Neural cell (in vitro differentiated cells): ENCODE measurements at regions not wholly inside any gene's neighbourhood (a gene's known extent, or its start where the extent isn't known, plus 50 kb on each side); places are given as distances from the start of the nearest gene placed in this dataset.
"Not testable (repeated sequence)": the region's sequence is repeated elsewhere in the genome, so short reads cannot be mapped to it uniquely, and the experiment has no call there.

Source experiments
- H2AFZ ChIP-seq: fragments of 200-600, 300-800 bp; sonication (generic), shearing (Covaris generic); 2 replicates; pipeline ENCODE4 v1.6.0; 2014; ENCODE audit warnings: low read depth, mild to moderate bottlenecking, antibody characterized with exemption, low read length, moderate library complexity
- H3F3A ChIP-seq: fragments of 200-600 bp; shearing (Covaris generic); 2 replicates; pipeline ENCODE4 v1.6.1; 2016; ENCODE audit warnings: mild to moderate bottlenecking, moderate library complexity, mixed read lengths, antibody characterized with exemption, low read length; ENCODE audit not compliant: insufficient read depth, poor library complexity, severe bottlenecking
- H3K27ac ChIP-seq: fragments of 200-600, 300-800 bp; sonication (generic), shearing (Covaris generic); 2 replicates; pipeline ENCODE4 v1.5.1; 2014; ENCODE audit warnings: mild to moderate bottlenecking, low read length, moderate library complexity
- H3K27me3 ChIP-seq: fragments of 300-800, 200-600 bp; sonication (generic), shearing (Covaris generic); 2 replicates; pipeline ENCODE4 v1.6.0; 2014; ENCODE audit warnings: mild to moderate bottlenecking, low read depth, low read length, moderate library complexity; ENCODE audit not compliant: insufficient read depth
- H3K36me3 ChIP-seq: fragments of 300-800, 200-600 bp; sonication (generic), shearing (Covaris generic); 2 replicates; pipeline ENCODE4 v1.5.1; 2014; ENCODE audit warnings: mild to moderate bottlenecking, antibody characterized with exemption, low read length, moderate library complexity; ENCODE audit not compliant: insufficient read depth
- H3K4me2 ChIP-seq: fragments of 300-800, 200-600 bp; sonication (generic), shearing (Covaris generic); 2 replicates; pipeline ENCODE4 v1.6.0; 2014; ENCODE audit warnings: mild to moderate bottlenecking, low read length
- H3K4me3 ChIP-seq: fragments of 300-800, 200-600 bp; sonication (generic), shearing (Covaris generic); 2 replicates; pipeline ENCODE4 v1.5.1; 2014; ENCODE audit warnings: mild to moderate bottlenecking, low read length, moderate library complexity
- H3K79me2 ChIP-seq: fragments of 200-600 bp; shearing (Covaris generic); replicated peaks from 2 replicates; pipeline ENCODE4 v1.6.0; 2014; ENCODE audit warnings: mild to moderate bottlenecking, low read length, moderate library complexity; ENCODE audit not compliant: insufficient read depth
- H3K9ac ChIP-seq: fragments of 300-800, 200-600 bp; sonication (generic), shearing (Covaris generic); 2 replicates; pipeline ENCODE4 v1.6.1; 2016; ENCODE audit warnings: mild to moderate bottlenecking, low read length, mixed read lengths
- H3K9me2 ChIP-seq: fragments of 200-600 bp; shearing (Covaris generic); 2 replicates; pipeline ENCODE4 v1.6.1; 2016; ENCODE audit warnings: mild to moderate bottlenecking, low read length, mixed read lengths; ENCODE audit not compliant: insufficient read depth
- H3K9me3 ChIP-seq: fragments of 200-600, 300-800 bp; sonication (generic), shearing (Covaris generic); 2 replicates; pipeline ENCODE4 v1.6.1; 2016; ENCODE audit warnings: mild to moderate bottlenecking, mixed run types, low read length, moderate library complexity, mixed read lengths
- H4K20me1 ChIP-seq: fragments of 200-600 bp; shearing (Covaris generic); 2 replicates; pipeline ENCODE4 v1.6.1; 2016; ENCODE audit warnings: mild to moderate bottlenecking, mixed run types; ENCODE audit not compliant: insufficient read depth
- CTCF ChIP-seq: fragments of 450-650 bp; IDR thresholded peaks from 2 replicates; pipeline ENCODE4 v1.5.1; 2014; ENCODE audit warnings: antibody characterized with exemption, mild to moderate bottlenecking, moderate library complexity; ENCODE audit not compliant: poor library complexity, severe bottlenecking
- EP300 ChIP-seq: fragments of 450-650 bp; conservative IDR thresholded peaks from 2 replicates; pipeline ENCODE4 v1.6.1; 2014; ENCODE audit warnings: antibody characterized with exemption, mild to moderate bottlenecking, moderate library complexity; ENCODE audit not compliant: poor library complexity, severe bottlenecking
- EZH2 ChIP-seq: fragments of 200-600, 300-800 bp; shearing (Covaris generic), sonication (generic); IDR thresholded peaks from 2 replicates; pipeline ENCODE4 v1.6.1; 2014; ENCODE audit warnings: antibody characterized with exemption, low read length, borderline replicate concordance, mild to moderate bottlenecking; ENCODE audit not compliant: insufficient read depth, poor library complexity, severe bottlenecking
- MXI1 ChIP-seq: fragments of 450-650 bp; conservative IDR thresholded peaks from 2 replicates; pipeline ENCODE4 v1.6.1; 2014; ENCODE audit warnings: antibody characterized with exemption, mild to moderate bottlenecking; ENCODE audit not compliant: poor library complexity, severe bottlenecking
- POLR2AphosphoS5 ChIP-seq: IDR thresholded peaks from 2 replicates; pipeline ENCODE4 v1.6.1; 2012
- RAD21 ChIP-seq: fragments of 450-650 bp; conservative IDR thresholded peaks from 2 replicates; pipeline ENCODE4 v1.6.1; 2014; ENCODE audit warnings: antibody characterized with exemption, mild to moderate bottlenecking, moderate library complexity
- REST ChIP-seq: IDR thresholded peaks from 2 replicates; pipeline ENCODE4 v1.6.1; 2012; ENCODE audit warnings: borderline replicate concordance
- SMC3 ChIP-seq: fragments of 450-650 bp; conservative IDR thresholded peaks from 2 replicates; pipeline ENCODE4 v1.6.1; 2014; ENCODE audit warnings: antibody characterized with exemption, mild to moderate bottlenecking, moderate library complexity; ENCODE audit not compliant: poor library complexity
- TAF1 ChIP-seq: IDR thresholded peaks from 2 replicates; pipeline ENCODE4 v1.6.1; 2012; ENCODE audit warnings: low read depth

- H3K79me2 ChIP-seq: no peaks in the 10 kb centered on the region
- H3K4me3 ChIP-seq: no peak overlapping the region
- no peak overlapping the region for H2AFZ ChIP-seq
- H3K9me3 ChIP-seq: no peaks in the 10 kb centered on the region
- no peaks in the 10 kb centered on the region for H4K20me1 ChIP-seq
- no peaks in the 10 kb centered on the region for H3K27me3 ChIP-seq
- H3F3A ChIP-seq: no peaks in the 10 kb centered on the region
- no peak overlapping the region for H3K9ac ChIP-seq
- TF ChIP-seq SMC3 (no peak), MXI1 (no peak), POLR2AphosphoS5 (no peak), RAD21 (no peak), EP300 (no peak), CTCF (no peak), EZH2 (no peak), TAF1 (no peak), REST (no peak)
- H3K27ac ChIP-seq: no peak overlapping the region
- no peaks in the 10 kb centered on the region for H3K36me3 ChIP-seq
- no peaks in the 10 kb centered on the region for H3K9me2 ChIP-seq
- H3K4me2 ChIP-seq: no peak overlapping the region
These were observed 303.9 kb downstream of the PAX3 start for GRCh38 chr2:221994926-221995325.

GRCh38 chr2:221984376-221984775, 314.4 kb downstream of the PAX3 start:
- not testable (repeated sequence) for H3K9me2 ChIP-seq, H3K4me3 ChIP-seq, H3K36me3 ChIP-seq, H4K20me1 ChIP-seq, H3K79me2 ChIP-seq, H3K4me2 ChIP-seq, H3K27me3 ChIP-seq, H3K9me3 ChIP-seq, H3K27ac ChIP-seq, H2AFZ ChIP-seq, H3K9ac ChIP-seq, H3F3A ChIP-seq

GRCh38 chr2:221981912-221982470, 316.8 kb downstream of the PAX3 start:
- no peak overlapping the region for H3K4me2 ChIP-seq

More at GRCh38 chr2:221981912-221982470, 316.8 kb downstream of the PAX3 start:
- Histone ChIP-seq H3K9ac (no peak overlapping the region), H3K27me3 (no peaks in the 10 kb centered on the region), H2AFZ (no peak overlapping the region), H3K4me3 (no peak overlapping the region), H3K36me3 (no peaks in the 10 kb centered on the region), H3K79me2 (no peaks in the 10 kb centered on the region), H4K20me1 (no peaks in the 10 kb centered on the region), H3K9me3 (no peaks in the 10 kb centered on the region), H3K27ac (no peak overlapping the region), H3F3A (no peaks in the 10 kb centered on the region), H3K9me2 (no peaks in the 10 kb centered on the region)
- no peak for TF ChIP-seq POLR2AphosphoS5
- TF ChIP-seq EZH2: no peak
- no peak for TF ChIP-seq CTCF
- no peak for TF ChIP-seq MXI1
- TF ChIP-seq REST: no peak
- TF ChIP-seq TAF1: no peak
- TF ChIP-seq RAD21: no peak
- no peak for TF ChIP-seq SMC3
